Upper lobe of left lung (tissue), 4 donors: ENCODE measurements at regions not wholly inside any gene's neighbourhood (a gene's known extent, or its start where the extent isn't known, plus 50 kb on each side); places are given as distances from the start of the nearest gene placed in this dataset.

Experiments used
- CTCF ChIP-seq, 6 experiments: fragments of 450-650 bp in 4 of 6; fragments of 200-600 bp in 2 of 6; sonication (generic) in 2 of 6; IDR thresholded peaks; one replicate each; pipeline ENCODE4 v1.5.1; 2016 to 2019; ENCODE audit warnings: antibody characterized with exemption in 6 of 6
- POLR2A ChIP-seq, 4 donors: fragments of 450-650 bp; IDR thresholded peaks; one replicate each; pipeline ENCODE4 v1.5.1; 2016 to 2017; ENCODE audit warnings: antibody characterized with exemption in 4 of 4, mild to moderate bottlenecking in 2 of 4
- POLR2AphosphoS5 ChIP-seq, 2 donors: sonication (generic); formaldehyde crosslinking; IDR thresholded peaks; one replicate each; pipeline ENCODE4 v1.5.1; 2017; ENCODE audit warnings: antibody characterized with exemption in 2 of 2

GRCh38 chr12:18146363-18146762, 56.4 kb upstream of the RERGL start:
- TF ChIP-seq CTCF (IDR thresholded peaks at IDR 0.05) (no peak), POLR2AphosphoS5 (IDR thresholded peaks at IDR 0.05) (no peak), POLR2A (IDR thresholded peaks at IDR 0.05) (no peak)
